ENCODE measurements at regions not wholly inside any gene's neighbourhood (a gene's known extent, or its start where the extent isn't known, plus 50 kb on each side); places are given as distances from the start of the nearest gene placed in this dataset.
"Not testable (repeated sequence)": the region's sequence is repeated elsewhere in the genome, so short reads cannot be mapped to it uniquely, and the experiment has no call there.

- TF ChIP-seq, protein P1, sequence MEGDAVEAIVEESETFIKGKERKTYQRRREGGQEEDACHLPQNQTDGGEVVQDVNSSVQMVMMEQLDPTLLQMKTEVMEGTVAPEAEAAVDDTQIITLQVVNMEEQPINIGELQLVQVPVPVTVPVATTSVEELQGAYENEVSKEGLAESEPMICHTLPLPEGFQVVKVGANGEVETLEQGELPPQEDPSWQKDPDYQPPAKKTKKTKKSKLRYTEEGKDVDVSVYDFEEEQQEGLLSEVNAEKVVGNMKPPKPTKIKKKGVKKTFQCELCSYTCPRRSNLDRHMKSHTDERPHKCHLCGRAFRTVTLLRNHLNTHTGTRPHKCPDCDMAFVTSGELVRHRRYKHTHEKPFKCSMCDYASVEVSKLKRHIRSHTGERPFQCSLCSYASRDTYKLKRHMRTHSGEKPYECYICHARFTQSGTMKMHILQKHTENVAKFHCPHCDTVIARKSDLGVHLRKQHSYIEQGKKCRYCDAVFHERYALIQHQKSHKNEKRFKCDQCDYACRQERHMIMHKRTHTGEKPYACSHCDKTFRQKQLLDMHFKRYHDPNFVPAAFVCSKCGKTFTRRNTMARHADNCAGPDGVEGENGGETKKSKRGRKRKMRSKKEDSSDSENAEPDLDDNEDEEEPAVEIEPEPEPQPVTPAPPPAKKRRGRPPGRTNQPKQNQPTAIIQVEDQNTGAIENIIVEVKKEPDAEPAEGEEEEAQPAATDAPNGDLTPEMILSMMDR (IDR thresholded peaks at IDR 0.05; ENCODE audit: extremely low read depth, low read depth, low read length), result no peak
- H3K4me2 ChIP-seq (ENCODE audit: insufficient read depth, low read length), result no peak overlapping the region
Measured at GRCh38 chr16:17963185-17963836, 373.2 kb downstream of the NPIPA8 start.

DNA sequence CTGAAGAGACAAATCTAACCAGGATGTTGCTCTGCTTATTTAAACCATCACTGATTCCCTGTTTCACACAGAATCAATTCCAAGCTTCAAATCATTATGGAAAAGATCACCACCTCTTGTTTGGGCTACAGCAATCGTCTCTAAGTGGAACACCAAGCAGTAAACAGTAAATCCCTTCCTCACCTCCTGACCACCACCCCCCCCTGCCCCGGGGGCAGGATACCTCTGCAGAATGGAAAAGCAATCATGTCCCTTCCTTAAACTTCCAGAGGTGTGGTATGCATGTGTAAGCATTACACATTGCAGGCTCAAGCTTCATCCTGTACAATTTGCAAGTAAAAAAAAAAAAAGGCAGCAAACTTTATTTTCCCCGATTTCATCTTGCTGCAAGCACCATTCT lies 373.8 kb downstream of the NPIPA8 start:
- Histone ChIP-seq H3K27ac (ENCODE audit: low read depth, low read length) (no peak overlapping the region), H4K20me1 (ENCODE audit: insufficient read depth, low read length) (no peaks in the 10 kb centered on the region), H3K27me3 (ENCODE audit: insufficient read depth, low read length) (no peaks in the 10 kb centered on the region), H3K4me1 (ENCODE audit: insufficient read depth, low read length) (no peaks in the 10 kb centered on the region), H3K79me2 (ENCODE audit: insufficient read depth, low read length) (no peaks in the 10 kb centered on the region), H3K4me3 (ENCODE audit: insufficient read depth, low read length) (no peak overlapping the region), H3K9me3 (ENCODE audit: low read depth, low read length) (no peaks in the 10 kb centered on the region), H3K36me3 (ENCODE audit: insufficient read depth, low read length) (no peaks in the 10 kb centered on the region), H2AFZ (ENCODE audit: low read length) (no peak overlapping the region), H3K4me2 (ENCODE audit: insufficient read depth, low read length) (no peak overlapping the region)
- no peak for DNase-seq (ENCODE audit: insufficient read length, low spot score, missing footprints)
- TF ChIP-seq, protein P1 (IDR thresholded peaks at IDR 0.05; ENCODE audit: extremely low read depth, low read depth, low read length), result no peak

More at GRCh38 chr16:17963185-17963836, 373.2 kb downstream of the NPIPA8 start:
- H4K20me1 ChIP-seq (ENCODE audit: insufficient read depth, low read length), result no peaks in the 10 kb centered on the region
- no peaks in the 10 kb centered on the region for H3K36me3 ChIP-seq (ENCODE audit: insufficient read depth, low read length)
- no peak overlapping the region for H3K4me3 ChIP-seq (ENCODE audit: insufficient read depth, low read length)
- no peak for DNase-seq (ENCODE audit: insufficient read length, low spot score, missing footprints)
- H3K27ac ChIP-seq (ENCODE audit: low read depth, low read length), result no peak overlapping the region
- H3K9me3 ChIP-seq (ENCODE audit: low read depth, low read length), result no peaks in the 10 kb centered on the region
- H3K79me2 ChIP-seq (ENCODE audit: insufficient read depth, low read length), result no peaks in the 10 kb centered on the region
- no peaks in the 10 kb centered on the region for H3K4me1 ChIP-seq (ENCODE audit: insufficient read depth, low read length)
- H2AFZ ChIP-seq (ENCODE audit: low read length), result no peak overlapping the region
- no peaks in the 10 kb centered on the region for H3K27me3 ChIP-seq (ENCODE audit: insufficient read depth, low read length)

GRCh38 chr16:17961822-17962221 lies 374.7 kb downstream of the NPIPA8 start:
- not testable (repeated sequence) for H3K79me2 ChIP-seq (ENCODE audit: insufficient read depth, low read length); H3K27ac ChIP-seq (ENCODE audit: low read depth, low read length); DNase-seq (ENCODE audit: insufficient read length, low spot score, missing footprints); H3K4me3 ChIP-seq (ENCODE audit: insufficient read depth, low read length); H3K4me1 ChIP-seq (ENCODE audit: insufficient read depth, low read length); H3K27me3 ChIP-seq (ENCODE audit: insufficient read depth, low read length); H4K20me1 ChIP-seq (ENCODE audit: insufficient read depth, low read length); H3K4me2 ChIP-seq (ENCODE audit: insufficient read depth, low read length); H3K9me3 ChIP-seq (ENCODE audit: low read depth, low read length); H2AFZ ChIP-seq (ENCODE audit: low read length); H3K36me3 ChIP-seq (ENCODE audit: insufficient read depth, low read length)

GRCh38 chr16:17951378-17951777 lies 385.2 kb downstream of the NPIPA8 start:
- no peak overlapping the region for H3K4me2 ChIP-seq (ENCODE audit: insufficient read depth, low read length)
- no peak overlapping the region for H3K4me3 ChIP-seq (ENCODE audit: insufficient read depth, low read length)
- no peak overlapping the region for H3K27ac ChIP-seq (ENCODE audit: low read depth, low read length)
- TF ChIP-seq, protein P1 (IDR thresholded peaks at IDR 0.05; ENCODE audit: extremely low read depth, low read depth, low read length), result no peak
- no peaks in the 10 kb centered on the region for H3K4me1 ChIP-seq (ENCODE audit: insufficient read depth, low read length)
- no peaks in the 10 kb centered on the region for H3K9me3 ChIP-seq (ENCODE audit: low read depth, low read length)
- H2AFZ ChIP-seq (ENCODE audit: low read length), result no peak overlapping the region
- H3K27me3 ChIP-seq (ENCODE audit: insufficient read depth, low read length), result no peaks in the 10 kb centered on the region
- no peaks in the 10 kb centered on the region for H3K79me2 ChIP-seq (ENCODE audit: insufficient read depth, low read length)
- no peak for DNase-seq (ENCODE audit: insufficient read length, low spot score, missing footprints)
- no peaks in the 10 kb centered on the region for H3K36me3 ChIP-seq (ENCODE audit: insufficient read depth, low read length)
- no peaks in the 10 kb centered on the region for H4K20me1 ChIP-seq (ENCODE audit: insufficient read depth, low read length)

Measured in osteoblast (primary cell).